GM18873 (cell line): ENCODE measurements at regions not wholly inside any gene's neighbourhood (a gene's known extent, or its start where the extent isn't known, plus 50 kb on each side); places are given as distances from the start of the nearest gene placed in this dataset.
"Not testable (repeated sequence)": the region's sequence is repeated elsewhere in the genome, so short reads cannot be mapped to it uniquely, and the experiment has no call there.

Experiments
- ATAC-seq: cut with Tn5 transposase; IDR thresholded peaks from one replicate; pipeline ENCODE4 v1.9.1; 2021; ENCODE audit warnings: mild to moderate bottlenecking, moderate library complexity, moderate number of reproducible peaks; ENCODE audit not compliant: unreplicated experiment, low FRiP score

DNA sequence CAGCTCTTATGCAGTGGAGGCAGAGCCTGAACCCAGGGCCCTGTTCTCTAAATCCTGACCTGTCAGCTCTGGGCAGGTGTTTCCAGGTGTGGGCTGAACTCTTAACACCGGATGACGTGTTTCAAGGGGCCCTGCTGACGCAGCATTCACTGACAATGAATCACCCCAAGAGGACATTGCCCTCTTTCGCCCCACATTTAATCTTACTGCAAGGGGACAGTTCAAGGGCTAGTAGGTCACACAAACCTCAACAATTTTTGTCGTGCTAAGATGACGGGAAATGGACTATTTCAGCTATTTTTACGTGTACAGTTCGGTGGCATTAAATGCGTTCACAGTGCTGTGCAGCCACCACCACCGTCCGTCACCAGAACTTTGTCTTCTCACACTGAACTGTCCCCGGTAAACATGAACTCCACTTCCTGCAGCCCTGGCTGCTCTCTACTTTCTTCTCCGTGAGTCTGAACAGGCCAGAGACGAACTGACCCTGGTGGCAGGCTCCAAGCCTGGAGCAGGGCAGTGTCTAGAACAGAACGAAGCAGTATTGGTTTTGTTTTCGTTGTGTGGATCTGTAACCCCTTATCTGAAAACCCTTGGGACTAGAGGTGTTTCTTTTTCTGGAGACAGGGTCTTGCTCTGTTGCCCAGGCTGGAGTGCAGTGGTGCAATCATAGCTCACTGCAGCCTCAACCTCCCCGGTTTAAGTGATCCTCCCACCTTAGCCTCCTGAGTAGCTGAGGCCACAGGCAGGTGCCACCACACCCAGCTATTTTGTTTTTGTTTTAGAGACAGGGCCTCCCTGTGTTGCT, 88.4 kb upstream of the CIBAR2 start:
- no peak for ATAC-seq

DNA sequence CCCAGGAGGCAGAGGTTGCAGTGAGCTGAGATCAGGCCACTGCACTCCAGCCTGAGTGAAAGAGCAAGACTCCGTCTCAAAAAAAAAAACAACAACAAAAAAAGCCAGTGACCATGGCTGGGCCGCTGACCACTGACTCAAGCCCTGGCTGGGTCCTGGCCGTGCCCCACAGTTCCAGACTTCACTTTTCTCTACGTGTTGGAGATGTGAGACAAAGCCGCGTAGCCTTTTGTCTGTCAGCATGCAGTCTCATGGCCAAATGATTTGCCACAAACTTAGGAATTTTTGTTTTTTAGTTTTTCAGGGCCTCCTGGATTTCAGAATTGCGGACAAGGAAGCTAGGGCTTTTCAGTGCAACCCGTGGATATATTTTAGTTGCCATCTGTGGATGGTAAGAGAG, 89.3 kb upstream of the CIBAR2 start:
- no peak for ATAC-seq

DNA sequence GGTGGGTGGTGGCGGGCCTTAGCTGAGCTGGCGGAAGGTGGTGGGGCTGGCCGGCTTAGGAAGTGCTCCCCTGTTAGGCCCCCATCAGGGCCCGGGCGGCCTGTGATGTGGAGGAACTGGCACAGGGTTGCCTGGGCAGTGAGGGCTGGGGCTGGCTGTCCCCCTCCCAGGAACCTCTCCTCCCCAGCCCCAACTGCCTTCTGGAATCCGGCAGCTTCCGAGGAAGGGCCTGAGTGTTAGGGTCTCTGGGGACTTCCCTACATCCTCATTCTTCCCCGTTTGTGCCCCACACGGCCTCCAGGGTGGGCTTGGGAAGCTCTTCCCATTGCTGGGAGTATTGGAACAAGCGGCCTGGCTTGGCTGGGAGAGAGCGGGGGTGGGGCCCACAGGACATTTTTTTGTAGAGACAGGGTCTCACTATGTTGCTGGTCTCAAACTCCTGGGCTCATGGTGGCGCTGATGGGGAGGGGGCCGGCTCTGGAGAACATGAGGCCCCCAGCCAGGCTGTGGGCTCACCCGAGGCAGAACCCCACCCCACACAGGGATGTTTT, 89.9 kb upstream of the CIBAR2 start:
- no peak for ATAC-seq

DNA sequence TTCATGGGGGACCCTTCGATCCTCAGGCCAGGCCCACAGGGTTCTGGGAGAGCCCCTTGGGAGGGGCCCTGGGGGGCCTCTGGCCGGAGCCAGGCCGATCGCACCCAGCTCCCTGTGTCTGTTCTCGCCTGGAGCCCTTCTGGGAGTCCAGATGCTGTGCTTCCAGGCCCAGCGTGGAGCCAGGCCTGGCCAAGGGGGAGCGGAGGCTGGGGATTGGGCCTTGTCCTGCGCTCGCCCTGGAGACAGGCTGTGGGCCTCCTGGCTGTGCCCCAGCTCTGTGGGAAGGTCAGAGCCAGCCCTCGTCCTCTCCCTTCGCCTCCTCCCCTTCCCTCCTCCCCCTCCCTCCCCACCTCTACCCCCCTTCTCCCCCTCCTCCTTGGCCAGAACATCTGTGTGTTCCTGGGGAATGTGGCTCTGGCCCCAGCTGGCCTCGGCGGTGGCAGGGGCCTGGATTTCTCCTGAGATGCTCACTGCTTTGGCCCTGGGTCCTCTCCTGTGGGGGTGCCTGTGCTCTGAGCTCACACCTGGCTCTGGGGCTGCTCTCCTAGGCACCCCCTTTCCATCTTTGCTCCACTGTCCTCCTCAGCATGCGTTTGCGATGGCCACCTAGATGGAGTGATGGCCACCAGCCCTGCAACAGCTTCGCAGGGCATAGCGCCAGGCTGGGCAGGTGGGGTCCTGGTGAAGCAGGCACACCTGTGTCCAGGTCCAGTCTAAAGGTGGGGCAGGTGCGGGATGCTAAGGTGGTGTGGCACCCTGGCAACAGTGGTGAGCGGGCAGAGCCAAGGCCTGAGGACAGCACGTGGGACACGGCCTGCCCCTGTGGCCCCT, 90.6 kb upstream of the CIBAR2 start:
- ATAC-seq, result no peak

DNA sequence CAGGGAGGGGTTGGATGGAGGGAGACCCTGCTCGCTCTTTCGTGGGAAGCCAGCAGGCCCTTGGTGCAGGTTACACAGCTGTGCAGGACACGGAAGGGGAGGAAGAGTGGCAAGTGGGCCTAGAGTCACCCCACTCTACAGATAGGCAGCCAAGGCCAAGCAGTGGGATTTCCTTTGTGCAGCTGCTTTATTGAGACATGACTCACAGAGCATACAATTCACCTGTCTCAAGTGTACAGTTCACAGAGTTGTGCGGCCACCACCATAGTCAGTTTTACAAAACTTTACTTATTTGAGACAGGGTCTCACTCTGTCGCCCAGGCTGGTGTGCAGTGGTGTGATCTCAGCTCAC, 91.2 kb upstream of the CIBAR2 start:
- ATAC-seq, result no peak

DNA sequence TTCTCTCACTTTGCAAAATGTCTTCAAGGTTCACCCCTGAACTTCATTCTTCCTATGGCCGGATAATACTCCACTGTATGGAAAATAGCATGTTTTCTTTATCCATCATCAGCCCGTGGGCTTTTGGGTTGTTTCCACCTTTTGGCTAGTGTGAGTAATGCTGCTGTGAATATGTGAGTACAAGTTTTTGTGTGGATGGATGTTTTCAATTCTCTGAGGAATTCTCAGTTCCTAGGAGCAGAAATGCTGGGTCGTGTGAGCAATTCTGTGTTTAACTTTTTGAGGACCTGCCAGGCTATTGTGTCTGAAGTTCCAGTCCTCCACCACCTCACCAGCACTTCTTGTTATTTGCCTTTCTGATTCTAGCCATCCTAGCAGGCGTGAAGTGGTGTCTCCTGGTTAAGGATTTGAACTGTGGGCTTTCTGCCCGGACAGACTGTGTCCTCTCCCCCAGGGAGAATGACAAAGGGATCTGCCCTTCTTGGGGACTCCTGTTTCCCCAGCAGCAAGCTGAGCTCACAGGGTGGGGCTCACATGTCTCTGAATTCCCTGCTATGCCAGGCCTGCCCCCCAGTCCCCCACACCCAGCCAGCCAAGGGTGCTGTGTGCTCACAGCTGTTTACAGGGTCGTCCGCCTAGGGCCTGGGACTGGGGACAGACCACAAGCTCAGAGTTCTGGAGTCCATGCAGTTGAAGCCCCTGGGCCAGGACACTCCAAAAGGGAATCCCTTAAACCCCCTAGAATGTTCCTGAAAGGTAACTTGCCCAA, 92.2 kb upstream of the CIBAR2 start:
- ATAC-seq, result no peak

DNA sequence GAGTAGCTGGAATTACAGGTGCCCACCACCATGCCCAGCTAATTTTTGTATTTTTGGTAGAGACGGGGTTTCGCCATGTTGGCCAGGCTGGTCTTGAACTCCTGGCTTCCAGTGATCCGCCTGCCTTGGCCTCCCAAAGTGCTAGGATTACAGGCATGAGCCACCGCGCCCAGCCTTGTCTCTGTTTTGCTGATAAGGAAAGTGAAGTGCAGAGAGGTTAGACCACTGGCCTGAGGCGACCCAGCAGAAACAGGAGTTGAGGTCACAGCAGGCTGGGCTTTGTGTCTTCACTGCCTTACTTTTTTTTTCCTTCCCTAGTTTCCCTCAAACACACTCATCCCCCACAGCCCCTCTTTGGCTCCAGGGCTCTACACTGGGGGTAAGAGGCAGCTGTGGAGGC, 93.0 kb upstream of the CIBAR2 start:
- not testable (repeated sequence) for ATAC-seq

DNA sequence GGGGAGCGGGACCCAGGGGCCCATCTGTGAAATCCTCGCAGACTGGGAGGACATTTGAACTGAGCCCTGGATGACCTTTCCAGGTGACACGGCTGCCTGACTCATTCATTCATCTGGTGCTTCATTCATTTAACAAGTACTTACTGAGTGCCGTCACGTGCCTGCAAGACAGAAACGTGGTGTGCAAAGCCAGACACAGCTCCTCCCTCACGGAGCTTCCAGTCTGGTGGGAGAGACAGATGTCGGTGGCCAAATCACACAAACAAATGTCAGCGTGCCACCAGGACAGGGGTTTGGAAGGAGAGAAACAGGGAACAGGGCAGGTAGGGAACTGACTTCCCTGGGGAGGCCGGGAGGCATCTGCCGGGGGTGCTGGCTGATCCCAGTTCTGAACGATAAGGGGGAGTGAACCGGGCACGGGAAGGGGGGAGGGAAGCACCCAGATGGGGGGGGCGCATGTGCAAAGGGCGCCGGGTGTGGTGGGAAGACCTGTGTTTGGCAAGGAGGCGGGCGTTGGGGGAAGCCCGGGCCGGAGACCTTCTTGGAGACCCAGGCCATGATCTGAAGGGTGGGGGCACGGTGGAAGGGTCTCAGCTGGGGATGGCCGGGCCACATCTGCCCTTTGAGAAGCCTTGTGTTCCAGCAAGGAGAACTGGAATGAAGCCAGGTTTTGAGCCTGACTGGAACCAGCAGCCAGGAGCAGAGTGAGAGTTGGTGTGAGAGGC, 93.6 kb upstream of the CIBAR2 start:
- ATAC-seq, result no peak

DNA sequence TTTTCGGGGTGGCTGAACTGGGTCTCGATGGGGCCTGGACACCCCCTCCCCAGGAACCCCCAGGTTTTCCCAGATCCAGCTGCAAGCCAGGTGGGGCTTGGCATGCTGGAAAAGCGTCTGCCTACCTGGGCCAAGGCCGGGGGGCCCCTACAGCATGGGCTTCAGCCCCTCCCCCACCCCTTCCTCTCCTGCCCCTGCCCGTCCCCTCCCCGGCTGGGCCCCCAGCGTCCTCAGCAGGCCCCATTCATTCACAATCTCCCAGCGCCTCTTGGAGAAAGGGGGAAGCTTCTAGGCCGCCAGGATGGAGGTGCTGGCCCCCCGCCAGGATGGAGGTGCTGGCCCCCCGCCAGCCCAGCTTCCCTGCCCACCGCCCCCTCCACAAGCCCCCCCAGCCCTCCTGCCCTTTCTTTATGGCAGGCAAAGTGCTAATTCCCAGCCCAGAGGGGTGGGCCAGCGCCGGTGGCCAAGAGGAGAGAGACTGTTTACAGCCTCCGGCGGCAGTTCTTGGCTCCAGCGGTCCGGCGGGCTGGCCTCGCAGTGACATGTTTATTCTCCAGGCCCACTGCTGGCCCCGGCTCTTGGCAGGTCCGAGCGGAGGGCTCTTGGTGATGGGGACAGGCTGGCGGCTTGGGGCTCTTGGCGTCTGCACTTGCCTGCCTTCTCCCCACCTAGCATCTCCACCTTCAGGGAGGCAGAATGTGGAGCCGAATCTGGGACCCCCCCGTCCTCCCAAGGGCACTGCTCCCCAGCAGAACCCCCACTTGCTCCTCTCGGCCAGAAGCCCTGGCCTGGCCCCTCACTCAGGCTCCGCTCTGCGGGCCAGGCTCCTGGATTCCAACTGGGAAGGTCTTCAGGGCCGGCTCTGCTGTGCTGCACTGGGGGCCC, 94.4 kb upstream of the CIBAR2 start:
- ATAC-seq, result no peak

DNA sequence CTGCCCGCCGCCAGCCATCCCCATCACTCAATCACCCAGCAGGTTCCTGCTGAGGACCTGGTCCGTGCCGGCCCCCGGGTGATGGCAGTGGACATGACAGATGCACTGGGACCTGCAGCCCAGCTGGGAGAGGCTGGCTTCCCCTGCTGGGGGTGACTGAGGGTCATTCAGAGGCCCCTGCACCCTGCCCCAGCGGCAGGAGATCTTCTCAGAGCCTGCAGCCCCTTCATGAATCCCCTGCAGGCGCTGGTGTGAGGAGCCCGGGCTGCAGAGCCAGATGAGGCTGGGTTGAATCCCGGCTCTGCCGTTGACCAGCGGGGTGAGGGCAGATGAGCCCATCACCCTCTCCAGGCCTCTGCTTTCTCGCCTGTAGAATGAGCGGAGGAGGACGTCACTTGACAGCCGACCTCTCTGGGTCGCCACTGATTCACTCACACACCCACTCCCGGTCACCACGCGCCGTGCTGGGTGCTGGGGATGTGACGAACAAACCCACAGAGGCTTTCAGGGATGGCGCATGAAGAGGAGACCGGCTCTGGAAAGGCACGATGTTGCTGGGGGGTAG, 95.2 kb upstream of the CIBAR2 start:
- ATAC-seq, result no peak

DNA sequence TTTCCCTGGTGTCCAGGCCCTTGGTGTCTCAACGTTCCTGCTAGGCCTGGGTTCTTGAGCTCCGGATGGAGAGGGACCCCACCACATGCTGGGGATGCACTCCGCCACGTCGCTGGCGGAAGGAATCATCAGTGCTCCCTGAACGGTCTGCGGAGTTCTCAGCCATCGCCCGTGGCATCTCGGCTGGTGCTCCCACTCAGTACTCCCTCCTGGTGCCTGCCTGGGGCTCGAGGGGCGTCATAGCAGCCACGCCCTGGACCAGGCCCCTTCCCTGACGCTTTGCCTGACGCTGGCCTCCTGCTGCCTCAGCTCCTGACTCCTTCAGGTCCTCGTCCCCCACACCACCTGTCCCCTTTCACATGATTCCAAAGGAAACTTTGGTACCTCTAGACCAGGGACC, 95.9 kb upstream of the CIBAR2 start:
- no peak for ATAC-seq

DNA sequence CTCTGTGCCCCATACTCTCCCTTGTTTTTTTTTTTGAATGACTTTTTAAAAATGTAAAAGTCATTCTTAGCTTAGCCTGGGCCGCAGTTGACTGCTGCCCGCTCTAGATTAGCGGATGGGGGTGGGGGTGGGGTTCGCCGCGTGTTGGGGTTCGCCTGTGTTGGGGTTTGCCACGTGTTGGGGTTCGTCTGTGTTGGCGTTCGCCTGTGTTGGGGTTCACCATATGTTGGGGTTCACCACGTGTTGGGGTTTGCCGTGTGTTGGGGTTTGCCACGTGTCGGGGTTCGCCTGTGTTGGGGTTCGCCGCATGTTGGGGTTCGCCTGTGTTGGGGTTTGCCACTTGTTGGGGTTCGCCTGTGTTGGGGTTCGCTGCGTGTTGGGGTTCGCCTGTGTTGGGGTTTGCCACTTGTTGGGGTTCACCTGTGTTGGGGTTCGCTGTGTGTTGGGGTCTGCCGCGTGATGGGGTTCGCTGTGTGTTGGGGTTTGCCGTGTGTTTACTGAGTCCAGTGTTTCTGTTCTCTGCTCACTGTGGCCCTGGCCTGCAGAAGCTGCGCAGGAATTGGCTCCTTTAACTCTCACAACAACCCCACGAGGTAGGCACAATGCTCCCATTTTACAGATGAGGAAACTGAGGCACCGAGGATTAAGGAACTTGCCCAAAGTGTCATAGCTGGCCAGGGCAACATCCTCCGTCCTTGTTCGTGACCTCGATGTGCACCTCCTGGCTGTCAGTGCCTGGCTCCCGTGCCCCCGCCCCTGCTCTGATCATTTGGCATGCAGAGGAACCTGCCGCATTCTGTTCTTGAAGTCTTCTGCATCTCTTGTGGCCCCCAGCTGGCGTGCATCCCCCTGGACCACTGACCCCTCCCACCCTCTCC, 96.6 kb upstream of the CIBAR2 start:
- no peak for ATAC-seq

DNA sequence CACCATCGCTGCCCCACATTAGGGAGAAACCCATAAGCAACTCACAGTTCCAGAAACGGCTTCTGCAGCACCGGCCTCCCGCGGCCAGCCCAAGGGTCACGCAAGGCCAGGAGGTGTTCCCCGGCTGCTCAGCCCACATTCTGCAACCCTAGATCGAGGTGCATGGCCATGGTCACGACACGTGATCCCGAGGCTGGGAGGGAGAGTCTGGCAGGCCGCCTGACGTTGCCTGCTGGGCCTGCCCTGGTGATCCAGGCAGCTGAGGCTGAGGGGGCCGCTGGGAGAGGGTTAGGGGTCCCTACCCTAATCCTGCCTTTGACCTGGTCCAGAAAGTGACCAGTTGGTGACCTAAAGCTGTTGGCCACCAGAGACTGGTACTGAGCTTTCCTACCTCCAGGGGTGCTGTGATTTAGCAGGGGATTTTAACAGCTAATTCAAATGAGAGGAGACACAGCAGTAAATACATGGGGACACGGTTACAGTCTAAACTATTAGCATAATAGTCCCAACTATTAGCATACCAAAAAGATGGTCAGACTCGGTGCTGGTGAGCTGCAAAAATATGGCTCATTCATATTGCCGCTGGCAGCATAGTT, 97.4 kb upstream of the CIBAR2 start:
- no peak for ATAC-seq

DNA sequence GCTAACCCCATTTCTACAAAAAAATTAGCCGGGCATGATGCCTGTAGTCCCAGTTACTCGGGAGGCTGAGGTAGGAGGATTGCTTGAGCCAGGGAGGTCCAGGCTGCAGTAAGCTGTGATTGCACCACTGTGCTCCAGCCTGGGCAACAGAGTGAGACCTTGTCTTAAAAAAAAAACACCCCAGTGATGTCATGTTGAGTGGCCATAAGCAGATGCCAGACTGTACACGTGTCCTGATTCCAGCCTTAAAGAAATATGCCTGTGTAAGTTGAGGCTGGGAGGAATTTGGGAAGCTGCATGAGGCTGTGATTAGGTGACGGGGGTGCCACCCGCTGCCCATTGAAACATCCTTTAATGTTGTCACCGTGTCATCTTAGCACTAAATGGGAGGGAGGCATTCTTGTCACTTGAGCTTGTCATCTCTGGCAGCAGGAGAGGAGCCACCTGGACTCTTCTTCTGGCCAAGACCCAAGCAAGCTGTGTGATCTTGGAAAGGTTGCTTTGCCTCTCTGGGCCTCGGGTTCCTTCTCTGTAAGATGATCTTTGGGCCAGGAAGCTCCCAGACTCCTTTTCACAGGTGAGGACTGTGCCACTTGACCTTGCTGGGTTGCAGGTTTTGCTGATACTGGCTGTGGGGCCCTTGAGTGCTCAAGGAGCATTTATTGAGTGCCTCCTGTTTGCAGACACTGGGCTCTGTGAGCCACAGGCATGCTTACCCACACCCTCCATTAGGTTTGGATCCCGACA, 98.3 kb upstream of the CIBAR2 start:
- no peak for ATAC-seq

DNA sequence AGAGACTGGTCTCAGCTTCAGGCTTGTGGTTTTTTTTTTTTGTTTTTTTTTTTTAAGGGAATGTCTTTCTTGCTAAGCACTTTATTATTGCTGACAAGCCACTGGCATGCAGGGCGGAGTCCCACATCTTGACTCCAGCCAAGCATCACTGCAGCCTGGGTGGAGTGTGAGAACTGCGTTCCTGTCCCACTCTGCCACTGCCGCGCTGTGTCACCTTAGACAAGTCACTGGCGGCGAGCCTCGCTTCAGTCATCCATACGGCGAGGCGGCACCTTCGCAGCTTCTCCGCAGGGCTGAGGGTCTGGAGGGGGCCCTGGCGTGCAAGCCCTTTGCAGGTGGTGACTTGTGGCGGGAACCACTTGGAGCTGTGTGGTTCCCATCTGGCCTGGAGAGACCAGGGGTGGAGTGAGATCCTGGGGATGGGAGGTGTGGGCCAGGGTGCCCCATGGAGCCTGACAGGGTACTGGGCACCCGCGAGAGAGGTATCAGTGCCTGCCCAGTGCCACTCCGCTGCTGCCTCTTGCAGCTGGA, 99.1 kb upstream of the CIBAR2 start:
- no peak for ATAC-seq

DNA sequence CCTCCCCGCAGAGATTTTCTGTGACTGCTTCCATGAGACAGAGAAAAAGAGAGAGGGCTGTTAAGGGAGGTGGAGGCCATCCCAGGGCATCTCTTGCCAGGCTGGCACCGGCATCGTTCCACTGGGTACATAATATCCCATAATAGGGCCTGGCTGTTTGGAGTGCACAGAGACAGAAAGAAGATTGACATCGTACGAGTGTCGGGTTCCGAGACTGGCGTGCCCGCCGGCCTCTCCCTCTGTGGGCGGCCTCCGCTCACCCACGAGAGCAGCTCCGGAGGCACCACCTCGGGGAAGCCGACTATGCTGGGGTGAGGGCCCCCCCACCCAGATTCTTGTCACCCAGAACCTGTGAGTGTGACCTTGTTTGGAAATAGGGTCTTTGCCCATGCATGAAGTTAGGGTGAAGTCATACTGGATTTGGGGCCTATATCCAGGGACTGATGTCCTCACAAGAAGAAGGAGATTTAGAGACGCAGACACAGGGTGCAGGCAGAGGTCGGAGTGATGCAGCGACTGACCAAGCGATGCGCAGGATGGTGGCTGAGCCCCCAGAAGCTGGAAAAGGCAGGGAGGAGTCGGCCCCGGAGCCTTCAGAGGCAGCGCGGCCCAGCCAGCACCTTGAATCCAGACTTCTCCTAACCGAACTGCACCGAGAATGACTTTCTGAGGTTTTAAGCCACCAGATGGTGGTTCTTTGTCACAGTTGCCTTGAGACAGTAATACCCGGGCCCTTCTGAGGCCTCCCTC, 101.8 kb upstream of the CIBAR2 start:
- no peak for ATAC-seq
